ENCODE measurements at regions not wholly inside any gene's neighbourhood (a gene's known extent, or its start where the extent isn't known, plus 50 kb on each side); places are given as distances from the start of the nearest gene placed in this dataset.

DNA sequence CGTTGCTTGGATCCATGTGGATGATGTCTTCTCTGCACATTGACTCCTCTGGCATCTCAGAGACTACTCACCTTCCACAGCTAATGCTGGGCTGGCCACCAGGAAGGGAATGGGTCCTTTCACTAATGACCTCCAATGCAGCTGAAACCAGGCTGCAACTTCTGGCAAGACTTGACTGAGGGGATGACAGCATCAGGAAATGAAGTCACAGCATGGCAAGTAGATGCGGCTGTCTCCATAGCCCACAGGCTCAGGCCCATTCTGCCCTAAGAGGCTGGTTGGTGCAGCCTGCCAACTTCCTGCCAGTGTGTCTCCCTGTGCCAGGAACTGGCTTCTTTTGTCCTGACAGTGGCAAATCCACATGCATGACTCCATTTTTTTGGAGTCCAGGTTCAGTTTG lies 467.3 kb downstream of the TSHZ3 start:
- Mint-ChIP-seq H3K4me1 (peaks cover 8% of the 10 kb centered on the region; the same call in 1 of the 2 replicates), H3K9me3 (0 out of 2 replicates have a peak, but pooled peaks cover 3% of the 10 kb centered on the region), H3K27me3 (ENCODE audit: low read depth) (no peaks in the 10 kb centered on the region), H3K4me3 (no peak overlapping the region), H3K27ac (no peak overlapping the region), H3K36me3 (no peaks in the 10 kb centered on the region)
- CTCF ChIA-PET: interaction anchor here (0.8 to 1.4 kb wide), 8 partner anchors 17 to 212 kb away, joined by 3 to 6 read pairs (median 3); no protein-coding TSS in a partner anchor
- TF ChIP-seq, protein P1, sequence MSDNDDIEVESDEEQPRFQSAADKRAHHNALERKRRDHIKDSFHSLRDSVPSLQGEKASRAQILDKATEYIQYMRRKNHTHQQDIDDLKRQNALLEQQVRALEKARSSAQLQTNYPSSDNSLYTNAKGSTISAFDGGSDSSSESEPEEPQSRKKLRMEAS (CRISPR knock-in tag; IDR thresholded peaks at IDR 0.05): no peak
- TF ChIP-seq CBFB (CRISPR knock-in tag; IDR thresholded peaks at IDR 0.05; ENCODE audit: low read depth) (no peak), NR1H2 (CRISPR knock-in tag; IDR thresholded peaks at IDR 0.05) (no peak), FOXP1 (CRISPR knock-in tag; IDR thresholded peaks at IDR 0.05; ENCODE audit: borderline replicate concordance) (no peak), ZNF396 (CRISPR knock-in tag; IDR thresholded peaks at IDR 0.05; ENCODE audit: borderline replicate concordance) (no peak), FOXJ3 (CRISPR knock-in tag; IDR thresholded peaks at IDR 0.05; ENCODE audit: borderline replicate concordance) (no peak), ZNF232 (CRISPR knock-in tag; IDR thresholded peaks at IDR 0.05) (no peak), ATF1 (CRISPR knock-in tag; IDR thresholded peaks at IDR 0.05) (no peak), ESRRA (CRISPR knock-in tag; IDR thresholded peaks at IDR 0.05; ENCODE audit: borderline replicate concordance) (no peak)
- TF ChIP-seq, protein P2, sequence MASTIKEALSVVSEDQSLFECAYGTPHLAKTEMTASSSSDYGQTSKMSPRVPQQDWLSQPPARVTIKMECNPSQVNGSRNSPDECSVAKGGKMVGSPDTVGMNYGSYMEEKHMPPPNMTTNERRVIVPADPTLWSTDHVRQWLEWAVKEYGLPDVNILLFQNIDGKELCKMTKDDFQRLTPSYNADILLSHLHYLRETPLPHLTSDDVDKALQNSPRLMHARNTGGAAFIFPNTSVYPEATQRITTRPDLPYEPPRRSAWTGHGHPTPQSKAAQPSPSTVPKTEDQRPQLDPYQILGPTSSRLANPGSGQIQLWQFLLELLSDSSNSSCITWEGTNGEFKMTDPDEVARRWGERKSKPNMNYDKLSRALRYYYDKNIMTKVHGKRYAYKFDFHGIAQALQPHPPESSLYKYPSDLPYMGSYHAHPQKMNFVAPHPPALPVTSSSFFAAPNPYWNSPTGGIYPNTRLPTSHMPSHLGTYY (CRISPR knock-in tag; IDR thresholded peaks at IDR 0.05): no peak
- TF ChIP-seq, protein P3, sequence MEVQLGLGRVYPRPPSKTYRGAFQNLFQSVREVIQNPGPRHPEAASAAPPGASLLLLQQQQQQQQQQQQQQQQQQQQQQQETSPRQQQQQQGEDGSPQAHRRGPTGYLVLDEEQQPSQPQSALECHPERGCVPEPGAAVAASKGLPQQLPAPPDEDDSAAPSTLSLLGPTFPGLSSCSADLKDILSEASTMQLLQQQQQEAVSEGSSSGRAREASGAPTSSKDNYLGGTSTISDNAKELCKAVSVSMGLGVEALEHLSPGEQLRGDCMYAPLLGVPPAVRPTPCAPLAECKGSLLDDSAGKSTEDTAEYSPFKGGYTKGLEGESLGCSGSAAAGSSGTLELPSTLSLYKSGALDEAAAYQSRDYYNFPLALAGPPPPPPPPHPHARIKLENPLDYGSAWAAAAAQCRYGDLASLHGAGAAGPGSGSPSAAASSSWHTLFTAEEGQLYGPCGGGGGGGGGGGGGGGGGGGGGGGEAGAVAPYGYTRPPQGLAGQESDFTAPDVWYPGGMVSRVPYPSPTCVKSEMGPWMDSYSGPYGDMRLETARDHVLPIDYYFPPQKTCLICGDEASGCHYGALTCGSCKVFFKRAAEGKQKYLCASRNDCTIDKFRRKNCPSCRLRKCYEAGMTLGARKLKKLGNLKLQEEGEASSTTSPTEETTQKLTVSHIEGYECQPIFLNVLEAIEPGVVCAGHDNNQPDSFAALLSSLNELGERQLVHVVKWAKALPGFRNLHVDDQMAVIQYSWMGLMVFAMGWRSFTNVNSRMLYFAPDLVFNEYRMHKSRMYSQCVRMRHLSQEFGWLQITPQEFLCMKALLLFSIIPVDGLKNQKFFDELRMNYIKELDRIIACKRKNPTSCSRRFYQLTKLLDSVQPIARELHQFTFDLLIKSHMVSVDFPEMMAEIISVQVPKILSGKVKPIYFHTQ (CRISPR knock-in tag; IDR thresholded peaks at IDR 0.05): no peak
- TF ChIP-seq, protein P4, sequence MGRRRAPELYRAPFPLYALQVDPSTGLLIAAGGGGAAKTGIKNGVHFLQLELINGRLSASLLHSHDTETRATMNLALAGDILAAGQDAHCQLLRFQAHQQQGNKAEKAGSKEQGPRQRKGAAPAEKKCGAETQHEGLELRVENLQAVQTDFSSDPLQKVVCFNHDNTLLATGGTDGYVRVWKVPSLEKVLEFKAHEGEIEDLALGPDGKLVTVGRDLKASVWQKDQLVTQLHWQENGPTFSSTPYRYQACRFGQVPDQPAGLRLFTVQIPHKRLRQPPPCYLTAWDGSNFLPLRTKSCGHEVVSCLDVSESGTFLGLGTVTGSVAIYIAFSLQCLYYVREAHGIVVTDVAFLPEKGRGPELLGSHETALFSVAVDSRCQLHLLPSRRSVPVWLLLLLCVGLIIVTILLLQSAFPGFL (CRISPR knock-in tag; IDR thresholded peaks at IDR 0.05; ENCODE audit: borderline replicate concordance): no peak
- TF ChIP-seq, protein P5, sequence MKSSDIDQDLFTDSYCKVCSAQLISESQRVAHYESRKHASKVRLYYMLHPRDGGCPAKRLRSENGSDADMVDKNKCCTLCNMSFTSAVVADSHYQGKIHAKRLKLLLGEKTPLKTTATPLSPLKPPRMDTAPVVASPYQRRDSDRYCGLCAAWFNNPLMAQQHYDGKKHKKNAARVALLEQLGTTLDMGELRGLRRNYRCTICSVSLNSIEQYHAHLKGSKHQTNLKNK (CRISPR knock-in tag; IDR thresholded peaks at IDR 0.05): no peak
- TF ChIP-seq, protein P6, sequence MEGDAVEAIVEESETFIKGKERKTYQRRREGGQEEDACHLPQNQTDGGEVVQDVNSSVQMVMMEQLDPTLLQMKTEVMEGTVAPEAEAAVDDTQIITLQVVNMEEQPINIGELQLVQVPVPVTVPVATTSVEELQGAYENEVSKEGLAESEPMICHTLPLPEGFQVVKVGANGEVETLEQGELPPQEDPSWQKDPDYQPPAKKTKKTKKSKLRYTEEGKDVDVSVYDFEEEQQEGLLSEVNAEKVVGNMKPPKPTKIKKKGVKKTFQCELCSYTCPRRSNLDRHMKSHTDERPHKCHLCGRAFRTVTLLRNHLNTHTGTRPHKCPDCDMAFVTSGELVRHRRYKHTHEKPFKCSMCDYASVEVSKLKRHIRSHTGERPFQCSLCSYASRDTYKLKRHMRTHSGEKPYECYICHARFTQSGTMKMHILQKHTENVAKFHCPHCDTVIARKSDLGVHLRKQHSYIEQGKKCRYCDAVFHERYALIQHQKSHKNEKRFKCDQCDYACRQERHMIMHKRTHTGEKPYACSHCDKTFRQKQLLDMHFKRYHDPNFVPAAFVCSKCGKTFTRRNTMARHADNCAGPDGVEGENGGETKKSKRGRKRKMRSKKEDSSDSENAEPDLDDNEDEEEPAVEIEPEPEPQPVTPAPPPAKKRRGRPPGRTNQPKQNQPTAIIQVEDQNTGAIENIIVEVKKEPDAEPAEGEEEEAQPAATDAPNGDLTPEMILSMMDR (IDR thresholded peaks at IDR 0.05): no peak
- DNase-seq (ENCODE audit: low spot score) (no peak), ATAC-seq (no peak)
- POLR2A ChIA-PET: no interaction called here

DNA sequence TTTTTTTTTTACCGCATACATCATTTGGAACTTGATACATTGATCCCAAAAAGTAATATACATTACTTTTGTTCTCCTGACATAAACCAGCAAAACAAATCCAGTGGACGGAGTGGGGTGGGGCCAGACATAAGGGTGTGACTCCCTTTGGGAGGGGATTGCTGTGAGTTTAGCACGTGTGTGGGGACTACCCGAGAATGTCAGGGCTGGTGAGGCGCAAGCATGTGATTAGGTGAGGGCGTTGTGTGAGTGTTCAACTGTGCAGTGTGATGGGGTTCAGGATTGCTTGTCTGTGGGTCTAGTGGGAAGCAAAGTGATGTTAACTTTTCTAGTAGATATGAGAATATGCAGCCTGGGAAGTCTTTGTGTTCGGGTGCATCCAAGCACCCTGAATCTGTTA lies 468.0 kb downstream of the TSHZ3 start:
- H3K36me3 Mint-ChIP-seq: no peaks in the 10 kb centered on the region
- CTCF ChIA-PET: no interaction called here
- 0 out of 2 replicates have a peak, but pooled peaks cover 3% of the 10 kb centered on the region for H3K9me3 Mint-ChIP-seq
- DNase-seq (ENCODE audit: low spot score) (no peak), ATAC-seq (no peak)
- POLR2A ChIA-PET: no interaction called here
- H3K4me1 Mint-ChIP-seq: peaks cover 5% of the 10 kb centered on the region; the same call in 1 of the 2 replicates
- no peak overlapping the region for H3K27ac Mint-ChIP-seq
- no peak overlapping the region for H3K4me3 Mint-ChIP-seq
- no peaks in the 10 kb centered on the region for H3K27me3 Mint-ChIP-seq (ENCODE audit: low read depth)
- TF ChIP-seq, protein P7, sequence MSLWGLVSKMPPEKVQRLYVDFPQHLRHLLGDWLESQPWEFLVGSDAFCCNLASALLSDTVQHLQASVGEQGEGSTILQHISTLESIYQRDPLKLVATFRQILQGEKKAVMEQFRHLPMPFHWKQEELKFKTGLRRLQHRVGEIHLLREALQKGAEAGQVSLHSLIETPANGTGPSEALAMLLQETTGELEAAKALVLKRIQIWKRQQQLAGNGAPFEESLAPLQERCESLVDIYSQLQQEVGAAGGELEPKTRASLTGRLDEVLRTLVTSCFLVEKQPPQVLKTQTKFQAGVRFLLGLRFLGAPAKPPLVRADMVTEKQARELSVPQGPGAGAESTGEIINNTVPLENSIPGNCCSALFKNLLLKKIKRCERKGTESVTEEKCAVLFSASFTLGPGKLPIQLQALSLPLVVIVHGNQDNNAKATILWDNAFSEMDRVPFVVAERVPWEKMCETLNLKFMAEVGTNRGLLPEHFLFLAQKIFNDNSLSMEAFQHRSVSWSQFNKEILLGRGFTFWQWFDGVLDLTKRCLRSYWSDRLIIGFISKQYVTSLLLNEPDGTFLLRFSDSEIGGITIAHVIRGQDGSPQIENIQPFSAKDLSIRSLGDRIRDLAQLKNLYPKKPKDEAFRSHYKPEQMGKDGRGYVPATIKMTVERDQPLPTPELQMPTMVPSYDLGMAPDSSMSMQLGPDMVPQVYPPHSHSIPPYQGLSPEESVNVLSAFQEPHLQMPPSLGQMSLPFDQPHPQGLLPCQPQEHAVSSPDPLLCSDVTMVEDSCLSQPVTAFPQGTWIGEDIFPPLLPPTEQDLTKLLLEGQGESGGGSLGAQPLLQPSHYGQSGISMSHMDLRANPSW (CRISPR knock-in tag; conservative IDR thresholded peaks at IDR 0.05; ENCODE audit: low read depth): no peak
- no peak for TF ChIP-seq SMAD3 (CRISPR knock-in tag; IDR thresholded peaks at IDR 0.05; ENCODE audit: borderline replicate concordance)
- TF ChIP-seq OVOL2 (CRISPR knock-in tag; IDR thresholded peaks at IDR 0.05; ENCODE audit: borderline replicate concordance): no peak
- TF ChIP-seq EMX1 (CRISPR knock-in tag; IDR thresholded peaks at IDR 0.05): no peak
- TF ChIP-seq, protein P3 (CRISPR knock-in tag; IDR thresholded peaks at IDR 0.05): no peak
- TF ChIP-seq, protein P8, sequence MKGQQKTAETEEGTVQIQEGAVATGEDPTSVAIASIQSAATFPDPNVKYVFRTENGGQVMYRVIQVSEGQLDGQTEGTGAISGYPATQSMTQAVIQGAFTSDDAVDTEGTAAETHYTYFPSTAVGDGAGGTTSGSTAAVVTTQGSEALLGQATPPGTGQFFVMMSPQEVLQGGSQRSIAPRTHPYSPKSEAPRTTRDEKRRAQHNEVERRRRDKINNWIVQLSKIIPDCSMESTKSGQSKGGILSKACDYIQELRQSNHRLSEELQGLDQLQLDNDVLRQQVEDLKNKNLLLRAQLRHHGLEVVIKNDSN (CRISPR knock-in tag; IDR thresholded peaks at IDR 0.05): no peak
- no peak for TF ChIP-seq NR2C2 (CRISPR knock-in tag; IDR thresholded peaks at IDR 0.05)
- TF ChIP-seq CBFB (CRISPR knock-in tag; IDR thresholded peaks at IDR 0.05; ENCODE audit: low read depth): no peak
- no peak for TF ChIP-seq JUN (CRISPR knock-in tag; IDR thresholded peaks at IDR 0.05)
